ENCODE measurements at regions not wholly inside any gene's neighbourhood (a gene's known extent, or its start where the extent isn't known, plus 50 kb on each side); places are given as distances from the start of the nearest gene placed in this dataset.

GRCh38 chr7:85950418-85950817, 693.3 kb upstream of the GRM3 start (continued):
- TF ChIP-seq, protein P1, sequence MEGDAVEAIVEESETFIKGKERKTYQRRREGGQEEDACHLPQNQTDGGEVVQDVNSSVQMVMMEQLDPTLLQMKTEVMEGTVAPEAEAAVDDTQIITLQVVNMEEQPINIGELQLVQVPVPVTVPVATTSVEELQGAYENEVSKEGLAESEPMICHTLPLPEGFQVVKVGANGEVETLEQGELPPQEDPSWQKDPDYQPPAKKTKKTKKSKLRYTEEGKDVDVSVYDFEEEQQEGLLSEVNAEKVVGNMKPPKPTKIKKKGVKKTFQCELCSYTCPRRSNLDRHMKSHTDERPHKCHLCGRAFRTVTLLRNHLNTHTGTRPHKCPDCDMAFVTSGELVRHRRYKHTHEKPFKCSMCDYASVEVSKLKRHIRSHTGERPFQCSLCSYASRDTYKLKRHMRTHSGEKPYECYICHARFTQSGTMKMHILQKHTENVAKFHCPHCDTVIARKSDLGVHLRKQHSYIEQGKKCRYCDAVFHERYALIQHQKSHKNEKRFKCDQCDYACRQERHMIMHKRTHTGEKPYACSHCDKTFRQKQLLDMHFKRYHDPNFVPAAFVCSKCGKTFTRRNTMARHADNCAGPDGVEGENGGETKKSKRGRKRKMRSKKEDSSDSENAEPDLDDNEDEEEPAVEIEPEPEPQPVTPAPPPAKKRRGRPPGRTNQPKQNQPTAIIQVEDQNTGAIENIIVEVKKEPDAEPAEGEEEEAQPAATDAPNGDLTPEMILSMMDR (IDR thresholded peaks at IDR 0.05; ENCODE audit: control extremely low read depth in 1 of 3, insufficient read depth in 1 of 3, low read depth in 1 of 3, low read length in 3 of 3): no peak
- TF ChIP-seq, protein P2, sequence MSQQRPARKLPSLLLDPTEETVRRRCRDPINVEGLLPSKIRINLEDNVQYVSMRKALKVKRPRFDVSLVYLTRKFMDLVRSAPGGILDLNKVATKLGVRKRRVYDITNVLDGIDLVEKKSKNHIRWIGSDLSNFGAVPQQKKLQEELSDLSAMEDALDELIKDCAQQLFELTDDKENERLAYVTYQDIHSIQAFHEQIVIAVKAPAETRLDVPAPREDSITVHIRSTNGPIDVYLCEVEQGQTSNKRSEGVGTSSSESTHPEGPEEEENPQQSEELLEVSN (IDR thresholded peaks at IDR 0.05): no peak
- TF ChIP-seq POLR2AphosphoS5 (IDR thresholded peaks at IDR 0.05; ENCODE audit: low read depth, low read length): no peak

Data from H1 (cell line).